ENCODE measurements at regions not wholly inside any gene's neighbourhood (a gene's known extent, or its start where the extent isn't known, plus 50 kb on each side); places are given as distances from the start of the nearest gene placed in this dataset.

- H3K4me3 ChIP-seq (ENCODE audit: low read length) = no peak overlapping the region
- DNase-seq (ENCODE audit: low read depth) = no peak
- no peak for TF ChIP-seq CTCF (conservative IDR thresholded peaks at IDR 0.05; ENCODE audit: low read length)
These were observed 480.2 kb upstream of the KLF4 start for GRCh38 chr9:107969727-107970126.

- DNase-seq (ENCODE audit: low read depth) = no peak
- no peak for TF ChIP-seq CTCF (conservative IDR thresholded peaks at IDR 0.05; ENCODE audit: low read length)
- H3K4me3 ChIP-seq (ENCODE audit: low read length) = no peak overlapping the region
These were observed 479.6 kb upstream of the KLF4 start for GRCh38 chr9:107969141-107969540.

DNA sequence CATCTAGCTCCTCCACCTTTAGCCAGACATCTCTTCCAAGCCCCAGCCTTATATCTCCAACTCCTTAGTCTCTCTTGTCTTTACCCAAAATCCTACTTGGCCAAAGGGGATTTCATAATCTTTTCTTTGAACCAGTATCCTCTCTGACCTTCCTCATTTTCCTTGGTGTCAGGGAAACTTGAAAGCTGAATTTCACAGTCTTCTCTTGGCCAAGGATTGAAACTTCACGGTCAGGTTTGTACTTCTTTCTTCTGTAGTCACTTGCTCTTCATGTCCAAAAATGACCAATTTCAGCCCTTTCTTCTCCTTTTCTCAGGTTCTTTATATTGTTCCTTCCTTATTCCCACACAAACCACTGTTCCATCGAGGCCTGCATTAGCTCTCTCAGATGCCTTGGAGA, 473.7 kb upstream of the KLF4 start:
- DNase-seq (ENCODE audit: low read depth) = no peak
- no peak for TF ChIP-seq CTCF (conservative IDR thresholded peaks at IDR 0.05; ENCODE audit: low read length)
- H3K4me3 ChIP-seq (ENCODE audit: low read length) = no peak overlapping the region

DNA sequence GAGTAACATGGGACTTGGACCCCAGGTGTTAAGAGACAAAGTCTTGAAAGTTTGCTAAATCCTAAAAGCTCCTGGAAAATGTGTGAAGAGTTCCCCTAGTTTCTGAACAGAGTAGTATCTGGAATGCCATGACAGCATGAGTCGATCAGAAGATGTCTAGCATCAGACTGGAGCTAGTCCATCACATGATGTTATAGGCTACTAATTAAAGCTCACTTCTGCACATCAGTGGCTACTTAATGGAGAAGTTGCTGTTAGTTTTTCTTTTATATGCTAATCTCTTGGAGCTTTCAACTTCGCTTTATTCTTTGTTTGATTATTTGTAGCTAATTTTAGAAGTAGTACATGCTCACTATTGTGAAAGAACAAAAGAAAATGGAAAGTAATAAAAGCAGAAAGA, 471.3 kb upstream of the KLF4 start:
- no peak for DNase-seq (ENCODE audit: low read depth)

GRCh38 chr9:107954312-107954711, 464.7 kb upstream of the KLF4 start:
- H3K4me3 ChIP-seq (ENCODE audit: low read length) = no peak overlapping the region
- no peak for DNase-seq (ENCODE audit: low read depth)
- TF ChIP-seq CTCF (conservative IDR thresholded peaks at IDR 0.05; ENCODE audit: low read length) = no peak

More for the DNA sequence above, 471.3 kb upstream of the KLF4 start:
- H3K4me3 ChIP-seq (ENCODE audit: low read length) = no peak overlapping the region
- no peak for TF ChIP-seq CTCF (conservative IDR thresholded peaks at IDR 0.05; ENCODE audit: low read length)

DNA sequence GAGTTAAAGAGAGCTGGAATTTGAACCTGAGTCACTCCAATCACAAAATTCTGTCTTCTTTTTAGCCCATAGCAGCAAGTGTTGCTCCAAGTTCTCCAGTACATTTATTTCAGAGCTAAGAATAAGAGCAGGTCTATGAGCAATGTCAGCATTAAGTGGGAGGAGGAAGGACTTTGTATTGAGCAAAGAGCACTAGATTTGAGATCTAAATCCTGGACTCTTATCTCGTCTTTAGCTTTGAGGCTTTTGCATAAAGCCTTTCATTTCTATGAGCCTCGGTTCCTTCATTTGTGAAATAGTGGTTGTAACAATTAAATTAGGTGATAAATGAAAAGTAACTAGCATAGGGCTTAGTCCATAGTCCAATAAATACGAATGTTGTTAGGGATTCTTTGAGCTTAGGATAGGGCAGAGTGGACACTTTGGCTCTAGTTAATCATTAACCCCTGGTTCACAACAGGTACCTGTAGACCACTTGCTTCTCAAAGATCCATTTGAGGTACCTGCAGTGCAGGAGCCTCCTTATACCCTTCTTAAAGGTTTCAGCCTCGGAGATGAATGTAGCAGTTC, 464.1 kb upstream of the KLF4 start:
- no peak for TF ChIP-seq CTCF (conservative IDR thresholded peaks at IDR 0.05; ENCODE audit: low read length)
- H3K4me3 ChIP-seq (ENCODE audit: low read length) = no peak overlapping the region
- no peak for DNase-seq (ENCODE audit: low read depth)

DNA sequence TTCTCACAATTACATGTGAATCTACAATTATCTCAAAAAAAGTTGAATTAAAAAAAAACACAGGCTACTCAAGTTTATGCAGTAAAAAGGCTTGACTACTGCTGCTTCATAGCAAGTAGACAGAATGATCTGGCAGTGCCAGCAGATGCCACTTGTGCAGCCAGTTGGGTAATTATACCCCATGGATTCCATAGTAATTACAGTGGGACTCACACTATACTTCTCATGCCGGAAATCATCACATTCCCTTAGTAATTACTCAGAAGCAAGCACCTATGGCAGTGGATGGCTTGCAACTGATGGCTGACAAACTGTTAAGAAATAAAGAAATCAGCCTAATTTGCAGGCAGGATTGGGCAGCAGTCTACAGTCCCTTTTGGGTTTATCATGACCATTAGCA, 463.2 kb upstream of the KLF4 start:
- no peak overlapping the region for H3K4me3 ChIP-seq (ENCODE audit: low read length)
- TF ChIP-seq CTCF (conservative IDR thresholded peaks at IDR 0.05; ENCODE audit: low read length) = no peak
- DNase-seq (ENCODE audit: low read depth) = no peak

Measured in AG10803 (cell line).